Esophagus mucosa (tissue), 1 donor: ENCODE measurements at regions not wholly inside any gene's neighbourhood (a gene's known extent, or its start where the extent isn't known, plus 50 kb on each side); places are given as distances from the start of the nearest gene placed in this dataset.

Experiments used
- ATAC-seq: fragments of 200-7000 bp; cut with Tn5 transposase; one replicate; pipeline ENCODE4 v1.9.1; 2020
- donor health status: DM: yes; HTN: yes; CAD: no.

GRCh38 chr7:27367179-27367932, 124.8 kb downstream of the EVX1 start:
- no peak for ATAC-seq

GRCh38 chr7:27367933-27368549, 125.4 kb downstream of the EVX1 start:
- ATAC-seq, result no peak

GRCh38 chr7:27374958-27375841, 132.6 kb downstream of the EVX1 start:
- no peak for ATAC-seq

GRCh38 chr7:27375958-27376357, 133.4 kb downstream of the EVX1 start:
- ATAC-seq, result no peak

- no peak for ATAC-seq
These were observed 135.4 kb downstream of the EVX1 start for GRCh38 chr7:27377988-27378387.

- no peak for ATAC-seq
These were observed 139.7 kb downstream of the EVX1 start for GRCh38 chr7:27382307-27382706.

- ATAC-seq, result no peak
These were observed 144.0 kb downstream of the EVX1 start for GRCh38 chr7:27386581-27386980.

- no peak for ATAC-seq
These were observed 145.3 kb downstream of the EVX1 start for GRCh38 chr7:27387864-27388263.

- no peak for ATAC-seq
These were observed 146.0 kb downstream of the EVX1 start for GRCh38 chr7:27388561-27388960.

- ATAC-seq, result no peak
These were observed 146.9 kb downstream of the EVX1 start for GRCh38 chr7:27389496-27389895.

GRCh38 chr7:27392477-27392876, 149.9 kb downstream of the EVX1 start:
- no peak for ATAC-seq

GRCh38 chr7:27394871-27395270, 152.3 kb downstream of the EVX1 start:
- ATAC-seq, result no peak

- ATAC-seq, result no peak
These were observed 153.0 kb downstream of the EVX1 start for GRCh38 chr7:27395626-27396025.

- no peak for ATAC-seq
These were observed 154.9 kb downstream of the EVX1 start for GRCh38 chr7:27397503-27397902.

- ATAC-seq, result no peak
These were observed 156.2 kb downstream of the EVX1 start for GRCh38 chr7:27398851-27399250.

GRCh38 chr7:27399791-27400567, 157.4 kb downstream of the EVX1 start:
- ATAC-seq, result no peak

- no peak for ATAC-seq
These were observed 163.2 kb downstream of the EVX1 start for GRCh38 chr7:27405780-27406179.

GRCh38 chr7:27409311-27409710, 166.7 kb downstream of the EVX1 start:
- no peak for ATAC-seq

- no peak for ATAC-seq
These were observed 167.2 kb downstream of the EVX1 start for GRCh38 chr7:27409776-27410175.

- no peak for ATAC-seq
These were observed 168.4 kb downstream of the EVX1 start for GRCh38 chr7:27410812-27411544.

- ATAC-seq, result no peak
These were observed 169.6 kb downstream of the EVX1 start for GRCh38 chr7:27412164-27412563.

GRCh38 chr7:27418541-27418940, 175.9 kb downstream of the EVX1 start:
- ATAC-seq, result no peak
